GM13976 (cell line): ENCODE measurements at regions not wholly inside any gene's neighbourhood (a gene's known extent, or its start where the extent isn't known, plus 50 kb on each side); places are given as distances from the start of the nearest gene placed in this dataset.

Experiments used
- DNase-seq: peaks from one replicate; pipeline ENCODE4 v3.0.0; 2012; ENCODE audit warnings: low spot score
- CTCF ChIP-seq: IDR thresholded peaks from 2 replicates; pipeline ENCODE4 v1.5.1; 2012; ENCODE audit warnings: borderline replicate concordance, mild to moderate bottlenecking; ENCODE audit not compliant: insufficient read depth; ENCODE audit errors: extremely low read depth, missing control alignments, control extremely low read depth
- in situ Hi-C: fragments of 300-500 bp; cut with MboI; formaldehyde crosslinking; loops from one replicate; pipeline ENCODE4 v1.12.0; 2022; ENCODE audit warnings: low sequenced_read_pairs, mixed read lengths, inconsistent platforms; ENCODE audit not compliant: unreplicated experiment

GRCh38 chr2:217628061-217628460 is 374.7 kb downstream of the TNS1 start:
- DNase-seq, result no peak
- in situ Hi-C loops, result no loop called here
- no peak for TF ChIP-seq CTCF

- in situ Hi-C loops, result no loop called here
- no peak for DNase-seq
- TF ChIP-seq CTCF, result no peak
Measured at GRCh38 chr2:217626926-217627325, 375.9 kb downstream of the TNS1 start.

DNA sequence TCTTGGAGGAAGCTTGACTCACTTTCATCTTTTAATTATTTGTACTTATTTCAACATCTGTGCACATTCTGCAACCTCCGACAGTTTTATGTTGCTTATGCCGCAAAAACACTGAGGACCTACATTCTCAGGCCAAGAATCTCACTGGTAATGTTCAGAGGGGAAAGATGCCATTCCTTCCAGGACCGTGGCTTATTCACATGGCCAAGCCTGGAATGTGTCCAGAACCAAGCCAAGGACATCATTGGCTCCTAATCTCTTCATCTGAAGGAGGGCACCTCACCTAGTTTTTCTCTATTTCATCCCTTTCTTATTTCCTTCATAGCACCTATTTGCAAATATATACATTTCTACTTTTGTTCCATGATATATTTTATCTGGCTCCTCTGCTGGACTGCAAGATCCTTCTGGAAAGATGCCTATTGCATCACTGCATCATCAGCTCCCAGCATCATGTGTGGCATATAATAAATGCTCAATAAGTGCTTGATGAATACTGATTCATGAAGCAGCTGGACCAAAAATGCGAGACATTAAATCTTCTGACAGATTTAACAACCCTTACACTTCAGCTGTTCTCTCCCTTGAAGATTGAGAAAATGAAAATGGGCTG is 377.1 kb downstream of the TNS1 start:
- in situ Hi-C loops, result no loop called here
- TF ChIP-seq CTCF, result no peak
- no peak for DNase-seq

- TF ChIP-seq CTCF, result no peak
- DNase-seq, result no peak
- in situ Hi-C loops, result no loop called here
Measured at GRCh38 chr2:217623281-217623912, 379.4 kb downstream of the TNS1 start.

DNA sequence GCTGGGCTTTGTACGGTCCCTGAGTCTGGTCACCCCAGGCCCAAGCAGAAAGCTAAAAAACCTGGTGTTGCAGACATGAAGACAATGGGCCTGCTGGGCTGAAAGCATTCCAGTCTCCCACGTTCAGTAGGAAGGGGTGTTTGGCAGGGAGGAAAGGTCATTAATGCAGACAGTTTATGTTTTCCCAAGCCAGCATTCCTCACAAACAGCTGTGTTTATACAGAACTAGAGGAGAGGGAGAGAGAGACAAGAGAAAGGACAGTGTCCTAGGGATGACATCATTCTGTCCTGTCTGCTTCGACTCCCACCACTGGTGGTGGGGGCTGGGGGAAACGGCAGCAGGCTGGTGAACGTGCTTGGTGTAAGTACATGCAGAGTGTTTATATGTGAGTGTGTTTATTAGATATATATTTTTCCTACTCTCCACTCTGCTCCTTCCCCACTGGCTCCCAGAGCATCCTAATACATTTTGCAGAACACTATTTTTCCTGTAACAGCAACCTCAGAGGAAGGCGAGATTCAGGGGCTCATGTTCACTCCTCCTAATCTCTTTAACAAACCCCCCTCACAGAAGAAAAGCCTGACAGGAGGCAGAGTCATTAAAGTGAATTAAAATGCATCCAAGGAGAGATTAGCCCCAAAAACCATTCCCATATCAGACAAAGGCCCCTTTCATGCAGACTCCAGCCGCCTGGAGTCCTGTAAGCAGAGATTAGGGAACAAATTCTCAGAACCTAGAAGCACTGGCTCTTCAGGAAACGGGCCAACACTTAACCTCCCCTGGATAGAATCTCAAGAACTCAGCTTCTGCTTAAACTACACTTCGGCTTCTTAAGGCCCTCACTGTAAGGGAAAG is 380.4 kb downstream of the TNS1 start:
- TF ChIP-seq CTCF, result no peak
- in situ Hi-C loops, result no loop called here
- no peak for DNase-seq

GRCh38 chr2:217621391-217621801 is 381.4 kb downstream of the TNS1 start:
- in situ Hi-C loops, result no loop called here
- TF ChIP-seq CTCF, result no peak
- no peak for DNase-seq
